ENCODE measurements at regions not wholly inside any gene's neighbourhood (a gene's known extent, or its start where the extent isn't known, plus 50 kb on each side); places are given as distances from the start of the nearest gene placed in this dataset.

DNA sequence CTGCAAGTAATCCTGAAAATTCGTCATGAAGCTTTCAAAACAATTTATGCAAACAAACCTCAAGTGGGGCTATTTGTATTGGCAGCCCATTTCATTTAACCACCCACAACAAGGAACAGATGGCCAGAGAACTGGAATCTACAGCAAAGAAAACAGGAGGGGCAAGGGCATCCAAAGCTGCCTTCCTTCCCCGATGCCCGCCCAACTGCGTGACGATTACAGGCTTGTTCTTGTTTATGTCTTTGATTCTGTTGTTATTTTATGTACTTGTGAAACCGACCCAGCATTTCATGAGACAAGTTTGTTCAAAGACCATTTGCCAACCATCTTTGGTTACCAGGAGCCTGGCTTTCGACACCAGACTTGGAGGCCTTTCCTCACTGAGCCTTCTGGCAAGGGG lies 59.1 kb upstream of the IRX6 start:
- TF ChIP-seq, protein P1, sequence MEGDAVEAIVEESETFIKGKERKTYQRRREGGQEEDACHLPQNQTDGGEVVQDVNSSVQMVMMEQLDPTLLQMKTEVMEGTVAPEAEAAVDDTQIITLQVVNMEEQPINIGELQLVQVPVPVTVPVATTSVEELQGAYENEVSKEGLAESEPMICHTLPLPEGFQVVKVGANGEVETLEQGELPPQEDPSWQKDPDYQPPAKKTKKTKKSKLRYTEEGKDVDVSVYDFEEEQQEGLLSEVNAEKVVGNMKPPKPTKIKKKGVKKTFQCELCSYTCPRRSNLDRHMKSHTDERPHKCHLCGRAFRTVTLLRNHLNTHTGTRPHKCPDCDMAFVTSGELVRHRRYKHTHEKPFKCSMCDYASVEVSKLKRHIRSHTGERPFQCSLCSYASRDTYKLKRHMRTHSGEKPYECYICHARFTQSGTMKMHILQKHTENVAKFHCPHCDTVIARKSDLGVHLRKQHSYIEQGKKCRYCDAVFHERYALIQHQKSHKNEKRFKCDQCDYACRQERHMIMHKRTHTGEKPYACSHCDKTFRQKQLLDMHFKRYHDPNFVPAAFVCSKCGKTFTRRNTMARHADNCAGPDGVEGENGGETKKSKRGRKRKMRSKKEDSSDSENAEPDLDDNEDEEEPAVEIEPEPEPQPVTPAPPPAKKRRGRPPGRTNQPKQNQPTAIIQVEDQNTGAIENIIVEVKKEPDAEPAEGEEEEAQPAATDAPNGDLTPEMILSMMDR (IDR thresholded peaks at IDR 0.05; ENCODE audit: insufficient read depth, low read depth, low read length) = no peak
- TF ChIP-seq EZH2 (IDR thresholded peaks at IDR 0.05; ENCODE audit: insufficient read depth, low read length) = no peak
